ENCODE measurements at regions not wholly inside any gene's neighbourhood (a gene's known extent, or its start where the extent isn't known, plus 50 kb on each side); places are given as distances from the start of the nearest gene placed in this dataset.

DNA sequence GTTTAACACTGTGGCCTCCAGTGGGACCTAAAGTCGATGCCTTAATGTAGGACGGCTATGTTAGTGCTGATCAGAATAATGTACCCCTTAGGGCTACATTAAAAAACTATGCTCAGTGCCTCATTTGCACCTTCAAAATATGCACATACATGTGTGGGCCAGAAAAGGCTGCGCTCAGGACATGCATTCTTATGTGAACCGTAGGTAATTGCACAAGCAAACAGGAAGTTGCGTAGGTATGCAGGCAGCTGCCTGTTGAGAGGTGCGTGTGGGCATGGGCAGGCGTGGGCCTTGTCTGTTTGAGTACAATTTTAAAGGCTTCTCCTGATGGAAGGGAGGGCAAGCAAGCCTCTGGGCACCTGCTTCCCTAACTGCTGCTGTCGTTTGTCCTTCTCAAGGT lies 116.2 kb upstream of the JAG1 start:
- DNase-seq = no peak
- Histone ChIP-seq H3K36me3 (ENCODE audit: control insufficient read depth in 4 of 4, insufficient read depth in 4 of 4, low read length in 3 of 4) (no peaks in the 10 kb centered on the region), H3K4me3 (ENCODE audit: control insufficient read depth in 1 of 7, extremely low read depth in 1 of 7, insufficient read depth in 4 of 7, low read depth in 2 of 7, low read length in 6 of 7) (no peak overlapping the region), H3K9me3 (ENCODE audit: control extremely low read depth in 1 of 5, control insufficient read depth in 4 of 5, insufficient read depth in 2 of 5, low read depth in 1 of 5, low read length in 4 of 5) (no peaks in the 10 kb centered on the region), H3K27me3 (replicated peaks in 2 of 5; ENCODE audit: control insufficient read depth in 4 of 5, insufficient read depth in 5 of 5, low read length in 4 of 5) (no peaks in the 10 kb centered on the region), H3K27ac (ENCODE audit: insufficient read depth in 1 of 2, low read depth in 1 of 2, low read length in 2 of 2, poor library complexity in 1 of 2, severe bottlenecking in 2 of 2) (no peak overlapping the region), H3K4me1 (ENCODE audit: control extremely low read depth in 1 of 4, control insufficient read depth in 4 of 4, insufficient read depth in 4 of 4, low read length in 3 of 4) (no peaks in the 10 kb centered on the region)
- 98% methylated on average over 7 of the region's 8 CpGs for WGBS (ENCODE audit: insufficient coverage)
- ChIA-PET CTCF (no interaction called here), POLR2A (no interaction called here)

DNA sequence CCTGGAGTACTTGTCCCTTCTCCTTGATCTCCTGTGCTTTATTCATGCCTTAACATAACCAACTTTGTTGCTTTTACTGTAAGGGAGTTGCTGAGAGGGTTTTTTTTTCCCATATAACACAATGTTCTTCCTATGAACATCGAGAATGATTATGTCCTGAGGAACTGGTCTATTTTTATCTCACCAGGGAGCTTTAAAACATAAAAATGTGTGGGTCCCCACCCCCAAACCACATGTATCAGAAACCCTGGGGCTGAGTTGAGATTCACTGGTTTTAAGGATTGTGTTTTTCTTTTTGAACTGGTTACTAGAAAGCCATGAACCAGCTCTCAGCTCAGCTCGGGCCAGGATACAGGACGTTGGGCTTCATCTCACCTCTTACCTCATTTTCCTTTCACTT lies 118.5 kb upstream of the JAG1 start:
- POLR2A ChIA-PET = no interaction called here
- Histone ChIP-seq H3K27ac (ENCODE audit: insufficient read depth in 1 of 2, low read depth in 1 of 2, low read length in 2 of 2, poor library complexity in 1 of 2, severe bottlenecking in 2 of 2) (no peak overlapping the region), H3K36me3 (ENCODE audit: control insufficient read depth in 4 of 4, insufficient read depth in 4 of 4, low read length in 3 of 4) (no peaks in the 10 kb centered on the region), H3K9me3 (ENCODE audit: control extremely low read depth in 1 of 5, control insufficient read depth in 4 of 5, insufficient read depth in 2 of 5, low read depth in 1 of 5, low read length in 4 of 5) (no peaks in the 10 kb centered on the region), H3K4me1 (ENCODE audit: control extremely low read depth in 1 of 4, control insufficient read depth in 4 of 4, insufficient read depth in 4 of 4, low read length in 3 of 4) (no peaks in the 10 kb centered on the region), H3K27me3 (replicated peaks in 2 of 5; ENCODE audit: control insufficient read depth in 4 of 5, insufficient read depth in 5 of 5, low read length in 4 of 5) (peaks cover 0 to 2% (median 0%) of the 10 kb centered on the region in 5 experiments), H3K4me3 (ENCODE audit: control insufficient read depth in 1 of 7, extremely low read depth in 1 of 7, insufficient read depth in 4 of 7, low read depth in 2 of 7, low read length in 6 of 7) (no peak overlapping the region)
- no CpG with 5 or more reads among the region's 3 CpGs for WGBS (ENCODE audit: insufficient coverage)
- CTCF ChIA-PET = interaction anchor here (1.5 kb wide), 1 partner anchor 14 kb away, joined by 4 read pairs; no protein-coding TSS in a partner anchor
- no peak for DNase-seq

GRCh38 chr20:10793766-10794165 lies 120.0 kb upstream of the JAG1 start:
- CTCF ChIA-PET = interaction anchor here (1.5 kb wide), 1 partner anchor 12 kb away, joined by 4 read pairs; no protein-coding TSS in a partner anchor
- H3K36me3 ChIP-seq (ENCODE audit: control insufficient read depth in 4 of 4, insufficient read depth in 4 of 4, low read length in 3 of 4) = no peaks in the 10 kb centered on the region
- H3K27me3 ChIP-seq (replicated peaks in 2 of 5; ENCODE audit: control insufficient read depth in 4 of 5, insufficient read depth in 5 of 5, low read length in 4 of 5) = peaks cover 0 to 2% (median 0%) of the 10 kb centered on the region in 5 experiments
- H3K4me1 ChIP-seq (ENCODE audit: control extremely low read depth in 1 of 4, control insufficient read depth in 4 of 4, insufficient read depth in 4 of 4, low read length in 3 of 4) = no peaks in the 10 kb centered on the region
- POLR2A ChIA-PET = no interaction called here
- no peak for DNase-seq
- no peaks in the 10 kb centered on the region for H3K9me3 ChIP-seq (ENCODE audit: control extremely low read depth in 1 of 5, control insufficient read depth in 4 of 5, insufficient read depth in 2 of 5, low read depth in 1 of 5, low read length in 4 of 5)
- H3K4me3 ChIP-seq (ENCODE audit: control insufficient read depth in 1 of 7, extremely low read depth in 1 of 7, insufficient read depth in 4 of 7, low read depth in 2 of 7, low read length in 6 of 7) = no peak overlapping the region
- H3K27ac ChIP-seq (ENCODE audit: insufficient read depth in 1 of 2, low read depth in 1 of 2, low read length in 2 of 2, poor library complexity in 1 of 2, severe bottlenecking in 2 of 2) = no peak overlapping the region
- 95% methylated on average over 16 of the region's 16 CpGs for WGBS (ENCODE audit: insufficient coverage)

DNA sequence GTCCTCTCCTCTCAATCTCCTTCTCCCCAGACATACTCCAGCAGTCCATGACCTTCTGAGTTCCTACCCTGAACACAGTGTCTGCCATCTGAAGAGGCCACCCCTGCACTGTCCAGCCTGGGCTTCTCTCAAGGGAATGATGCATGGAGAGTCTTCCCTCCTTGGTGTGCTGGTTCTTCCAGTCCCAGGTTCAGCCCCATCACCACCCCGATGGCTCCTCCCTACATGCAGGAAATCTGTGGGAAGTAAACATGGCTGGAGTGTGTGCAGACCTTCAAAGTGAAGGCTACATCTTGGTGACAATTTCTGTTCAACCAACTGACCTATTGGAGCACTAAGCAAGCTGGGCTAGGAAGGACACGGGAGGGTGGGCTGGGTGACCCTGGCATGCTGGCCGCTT lies 121.0 kb upstream of the JAG1 start:
- POLR2A ChIA-PET = no interaction called here
- CTCF ChIA-PET = no interaction called here
- no peaks in the 10 kb centered on the region for H3K4me1 ChIP-seq (ENCODE audit: control extremely low read depth in 1 of 4, control insufficient read depth in 4 of 4, insufficient read depth in 4 of 4, low read length in 3 of 4)
- 100% methylated on average over 2 of the region's 3 CpGs for WGBS (ENCODE audit: insufficient coverage)
- DNase-seq = no peak
- H3K27me3 ChIP-seq (replicated peaks in 2 of 5; ENCODE audit: control insufficient read depth in 4 of 5, insufficient read depth in 5 of 5, low read length in 4 of 5) = peaks cover 0 to 2% (median 0%) of the 10 kb centered on the region in 5 experiments
- no peak overlapping the region for H3K4me3 ChIP-seq (ENCODE audit: control insufficient read depth in 1 of 7, extremely low read depth in 1 of 7, insufficient read depth in 4 of 7, low read depth in 2 of 7, low read length in 6 of 7)
- no peak overlapping the region for H3K27ac ChIP-seq (ENCODE audit: insufficient read depth in 1 of 2, low read depth in 1 of 2, low read length in 2 of 2, poor library complexity in 1 of 2, severe bottlenecking in 2 of 2)
- no peaks in the 10 kb centered on the region for H3K9me3 ChIP-seq (ENCODE audit: control extremely low read depth in 1 of 5, control insufficient read depth in 4 of 5, insufficient read depth in 2 of 5, low read depth in 1 of 5, low read length in 4 of 5)
- H3K36me3 ChIP-seq (ENCODE audit: control insufficient read depth in 4 of 4, insufficient read depth in 4 of 4, low read length in 3 of 4) = no peaks in the 10 kb centered on the region

- ChIA-PET POLR2A (no interaction called here), CTCF (interaction anchor here (1.5 kb wide), 1 partner anchor 11 kb away, joined by 3 read pairs; no protein-coding TSS in a partner anchor)
- Histone ChIP-seq H3K4me3 (ENCODE audit: control insufficient read depth in 1 of 7, extremely low read depth in 1 of 7, insufficient read depth in 4 of 7, low read depth in 2 of 7, low read length in 6 of 7) (no peak overlapping the region), H3K27me3 (replicated peaks in 2 of 5; ENCODE audit: control insufficient read depth in 4 of 5, insufficient read depth in 5 of 5, low read length in 4 of 5) (peaks cover 0 to 2% (median 0%) of the 10 kb centered on the region in 5 experiments), H3K27ac (ENCODE audit: insufficient read depth in 1 of 2, low read depth in 1 of 2, low read length in 2 of 2, poor library complexity in 1 of 2, severe bottlenecking in 2 of 2) (no peak overlapping the region), H3K36me3 (ENCODE audit: control insufficient read depth in 4 of 4, insufficient read depth in 4 of 4, low read length in 3 of 4) (no peaks in the 10 kb centered on the region), H3K9me3 (ENCODE audit: control extremely low read depth in 1 of 5, control insufficient read depth in 4 of 5, insufficient read depth in 2 of 5, low read depth in 1 of 5, low read length in 4 of 5) (no peaks in the 10 kb centered on the region), H3K4me1 (ENCODE audit: control extremely low read depth in 1 of 4, control insufficient read depth in 4 of 4, insufficient read depth in 4 of 4, low read length in 3 of 4) (no peaks in the 10 kb centered on the region)
- WGBS (ENCODE audit: insufficient coverage) = 79% methylated on average over 7 of the region's 11 CpGs
- DNase-seq = no peak
Measured at GRCh38 chr20:10795286-10796026, 121.7 kb upstream of the JAG1 start.

DNA sequence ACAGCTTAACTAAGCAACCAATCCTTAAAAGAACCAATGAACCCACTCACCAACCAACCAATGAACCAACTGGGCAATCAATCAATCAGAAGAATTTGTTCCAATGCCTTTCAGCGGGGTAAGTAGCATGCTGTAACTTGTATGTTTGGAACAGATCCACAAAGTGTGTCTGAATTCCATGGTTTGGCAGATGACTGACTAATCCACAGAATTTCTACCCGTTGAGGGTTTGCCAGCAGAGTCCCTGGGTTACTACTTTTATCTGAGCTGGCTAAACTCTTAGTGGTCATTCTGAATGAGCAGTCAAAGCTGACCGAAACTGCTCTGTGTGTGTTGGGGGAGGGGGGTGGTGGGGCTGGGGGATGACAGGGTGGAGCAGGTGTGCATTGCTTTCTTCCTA lies 125.0 kb upstream of the JAG1 start:
- POLR2A ChIA-PET = no interaction called here
- Histone ChIP-seq H3K36me3 (ENCODE audit: control insufficient read depth in 4 of 4, insufficient read depth in 4 of 4, low read length in 3 of 4) (no peaks in the 10 kb centered on the region), H3K4me1 (ENCODE audit: control extremely low read depth in 1 of 4, control insufficient read depth in 4 of 4, insufficient read depth in 4 of 4, low read length in 3 of 4) (no peaks in the 10 kb centered on the region), H3K27me3 (replicated peaks in 2 of 5; ENCODE audit: control insufficient read depth in 4 of 5, insufficient read depth in 5 of 5, low read length in 4 of 5) (peaks cover 0 to 2% (median 0%) of the 10 kb centered on the region in 5 experiments), H3K9me3 (ENCODE audit: control extremely low read depth in 1 of 5, control insufficient read depth in 4 of 5, insufficient read depth in 2 of 5, low read depth in 1 of 5, low read length in 4 of 5) (no peaks in the 10 kb centered on the region), H3K27ac (ENCODE audit: insufficient read depth in 1 of 2, low read depth in 1 of 2, low read length in 2 of 2, poor library complexity in 1 of 2, severe bottlenecking in 2 of 2) (no peak overlapping the region), H3K4me3 (ENCODE audit: control insufficient read depth in 1 of 7, extremely low read depth in 1 of 7, insufficient read depth in 4 of 7, low read depth in 2 of 7, low read length in 6 of 7) (no peak overlapping the region)
- 100% methylated on average over 2 of the region's 3 CpGs for WGBS (ENCODE audit: insufficient coverage)
- CTCF ChIA-PET = no interaction called here
- DNase-seq = no peak

- WGBS (ENCODE audit: insufficient coverage) = 100% methylated on average over 1 of the region's 2 CpGs
- DNase-seq = no peak
Measured at GRCh38 chr20:10799735-10800134, 125.9 kb upstream of the JAG1 start.

More at GRCh38 chr20:10799735-10800134, 125.9 kb upstream of the JAG1 start:
- H3K27ac ChIP-seq (ENCODE audit: insufficient read depth in 1 of 2, low read depth in 1 of 2, low read length in 2 of 2, poor library complexity in 1 of 2, severe bottlenecking in 2 of 2) = no peak overlapping the region
- H3K4me1 ChIP-seq (ENCODE audit: control extremely low read depth in 1 of 4, control insufficient read depth in 4 of 4, insufficient read depth in 4 of 4, low read length in 3 of 4) = no peaks in the 10 kb centered on the region
- ChIA-PET CTCF (no interaction called here), POLR2A (no interaction called here)
- peaks cover 0 to 2% (median 0%) of the 10 kb centered on the region in 5 experiments for H3K27me3 ChIP-seq (replicated peaks in 2 of 5; ENCODE audit: control insufficient read depth in 4 of 5, insufficient read depth in 5 of 5, low read length in 4 of 5)
- no peak overlapping the region for H3K4me3 ChIP-seq (ENCODE audit: control insufficient read depth in 1 of 7, extremely low read depth in 1 of 7, insufficient read depth in 4 of 7, low read depth in 2 of 7, low read length in 6 of 7)
- H3K36me3 ChIP-seq (ENCODE audit: control insufficient read depth in 4 of 4, insufficient read depth in 4 of 4, low read length in 3 of 4) = no peaks in the 10 kb centered on the region
- H3K9me3 ChIP-seq (ENCODE audit: control extremely low read depth in 1 of 5, control insufficient read depth in 4 of 5, insufficient read depth in 2 of 5, low read depth in 1 of 5, low read length in 4 of 5) = no peaks in the 10 kb centered on the region
